ENCODE measurements at regions not wholly inside any gene's neighbourhood (a gene's known extent, or its start where the extent isn't known, plus 50 kb on each side); places are given as distances from the start of the nearest gene placed in this dataset.

GRCh38 chr6:65780691-65781090 is 73.7 kb upstream of the EYS start:
- Histone ChIP-seq H3K4me3 (ENCODE audit: low read depth, low read length) (no peak overlapping the region), H3K27ac (ENCODE audit: extremely low read depth, low read depth, low read length) (no peak overlapping the region), H3K4me1 (ENCODE audit: control insufficient read depth, insufficient read depth, low read length) (no peaks in the 10 kb centered on the region), H3K9me3 (ENCODE audit: control insufficient read depth, insufficient read depth, low read depth, low read length) (no peaks in the 10 kb centered on the region), H3K36me3 (ENCODE audit: control insufficient read depth in 2 of 2, insufficient read depth in 1 of 2, low read length in 2 of 2) (no peaks in the 10 kb centered on the region)
- ChIA-PET POLR2A (no interaction called here), CTCF (interaction anchor here (1.0 kb wide), 1 partner anchor 872 kb away, joined by 3 read pairs; no protein-coding TSS in a partner anchor)
- TF ChIP-seq ZSCAN30 (tag by site-specific recombination; IDR thresholded peaks at IDR 0.05) (no peak), INSM2 (tag by site-specific recombination; IDR thresholded peaks at IDR 0.05) (no peak), YY1 (tag by site-specific recombination; IDR thresholded peaks at IDR 0.05) (no peak), ZNF658 (tag by site-specific recombination; IDR thresholded peaks at IDR 0.05) (no peak), OSR2 (tag by site-specific recombination; IDR thresholded peaks at IDR 0.05) (no peak), ZBTB7A (tag by site-specific recombination; IDR thresholded peaks at IDR 0.05; ENCODE audit: low read depth) (no peak), ZBTB17 (tag by site-specific recombination; IDR thresholded peaks at IDR 0.05) (no peak), ZNF514 (tag by site-specific recombination; IDR thresholded peaks at IDR 0.05) (no peak), KLF7 (tag by site-specific recombination; IDR thresholded peaks at IDR 0.05; ENCODE audit: borderline replicate concordance) (no peak), ZNF211 (tag by site-specific recombination; IDR thresholded peaks at IDR 0.05; ENCODE audit: low read depth) (no peak), ZSCAN5A (tag by site-specific recombination; IDR thresholded peaks at IDR 0.05) (no peak), ZNF423 (tag by site-specific recombination; IDR thresholded peaks at IDR 0.05) (no peak), EGR2 (tag by site-specific recombination; IDR thresholded peaks at IDR 0.05; ENCODE audit: low read depth) (no peak), ZNF26 (tag by site-specific recombination; IDR thresholded peaks at IDR 0.05) (no peak), ZFHX2 (tag by site-specific recombination; conservative IDR thresholded peaks at IDR 0.05) (no peak)

- Histone ChIP-seq H3K9me3 (ENCODE audit: control insufficient read depth, insufficient read depth, low read depth, low read length) (no peaks in the 10 kb centered on the region), H3K36me3 (ENCODE audit: control insufficient read depth in 2 of 2, insufficient read depth in 1 of 2, low read length in 2 of 2) (no peaks in the 10 kb centered on the region), H3K4me3 (ENCODE audit: low read depth, low read length) (no peak overlapping the region), H3K27ac (ENCODE audit: extremely low read depth, low read depth, low read length) (no peak overlapping the region), H3K4me1 (ENCODE audit: control insufficient read depth, insufficient read depth, low read length) (no peaks in the 10 kb centered on the region)
- ChIA-PET POLR2A (interaction anchor here (0.7 kb wide), 1 partner anchor 340 kb away, joined by 3 read pairs; no protein-coding TSS in a partner anchor), CTCF (interaction anchor here (0.6 to 0.7 kb wide), 2 partner anchors 275 to 888 kb away, joined by 3 to 4 read pairs; no protein-coding TSS in a partner anchor)
- TF ChIP-seq ZNF157 (tag by site-specific recombination; IDR thresholded peaks at IDR 0.05) (no peak), ZSCAN16 (tag by site-specific recombination; IDR thresholded peaks at IDR 0.05) (no peak), GLI4 (tag by site-specific recombination; IDR thresholded peaks at IDR 0.05) (no peak)
These were observed 69.3 kb upstream of the EYS start for GRCh38 chr6:65776332-65776731.

GRCh38 chr6:65771946-65772345 is 64.9 kb upstream of the EYS start:
- H3K27ac ChIP-seq (ENCODE audit: extremely low read depth, low read depth, low read length), result no peak overlapping the region
- H3K4me3 ChIP-seq (ENCODE audit: low read depth, low read length), result no peak overlapping the region
- POLR2A ChIA-PET, result no interaction called here
- H3K4me1 ChIP-seq (ENCODE audit: control insufficient read depth, insufficient read depth, low read length), result no peaks in the 10 kb centered on the region
- CTCF ChIA-PET, result no interaction called here
- H3K36me3 ChIP-seq (ENCODE audit: control insufficient read depth in 2 of 2, insufficient read depth in 1 of 2, low read length in 2 of 2), result no peaks in the 10 kb centered on the region
- H3K9me3 ChIP-seq (ENCODE audit: control insufficient read depth, insufficient read depth, low read depth, low read length), result no peaks in the 10 kb centered on the region
- TF ChIP-seq ZNF112 (tag by site-specific recombination; IDR thresholded peaks at IDR 0.05), result no peak
- TF ChIP-seq ZNF184 (tag by site-specific recombination; IDR thresholded peaks at IDR 0.05), result no peak
- no peak for TF ChIP-seq PRDM6 (tag by site-specific recombination; IDR thresholded peaks at IDR 0.05)
- no peak for TF ChIP-seq ZNF133 (tag by site-specific recombination; IDR thresholded peaks at IDR 0.05)
- TF ChIP-seq ZNF280C (tag by site-specific recombination; IDR thresholded peaks at IDR 0.05), result no peak
- TF ChIP-seq ZNF248 (tag by site-specific recombination; IDR thresholded peaks at IDR 0.05), result no peak
- TF ChIP-seq BCL11B (tag by site-specific recombination; IDR thresholded peaks at IDR 0.05; ENCODE audit: low read depth), result no peak

Data from HEK293 (cell line).